Mesodermal cell (in vitro differentiated cells): ENCODE measurements at regions not wholly inside any gene's neighbourhood (a gene's known extent, or its start where the extent isn't known, plus 50 kb on each side); places are given as distances from the start of the nearest gene placed in this dataset.

Experiments used
- H3K27ac ChIP-seq: 2 replicates; pipeline ENCODE4 v1.7.0; 2013; ENCODE audit warnings: mild to moderate bottlenecking, low read depth, low read length, moderate library complexity; ENCODE audit not compliant: severe bottlenecking
- H3K36me3 ChIP-seq: 2 replicates; pipeline ENCODE4 v1.7.1; 2013; ENCODE audit warnings: mild to moderate bottlenecking, low read length, moderate library complexity; ENCODE audit not compliant: control insufficient read depth, insufficient read depth
- H3K4me1 ChIP-seq: one replicate; pipeline ENCODE4 v1.7.1; 2013; ENCODE audit warnings: mild to moderate bottlenecking, low read length; ENCODE audit not compliant: insufficient read depth, control insufficient read depth, poor library complexity, severe bottlenecking
- H3K4me3 ChIP-seq: 2 replicates; pipeline ENCODE4 v1.7.0; 2013; ENCODE audit warnings: low read length, control low read depth, mild to moderate bottlenecking; ENCODE audit not compliant: insufficient read depth, poor library complexity, severe bottlenecking; ENCODE audit errors: extremely low read depth
- H3K9me3 ChIP-seq: 2 replicates; pipeline ENCODE4 v1.7.1; 2013; ENCODE audit warnings: mild to moderate bottlenecking, low read length, moderate library complexity; ENCODE audit not compliant: control insufficient read depth
- WGBS, 2 experiments: methylation state at CpG; one replicate each; pipeline ENCODE4 v1.1.5; 2013; ENCODE audit warnings: missing lambda C conversion rate in 2 of 2; ENCODE audit not compliant: insufficient coverage in 2 of 2; 5-methylcytosine and 5-hydroxymethylcytosine counted together

GRCh38 chr12:46439793-46440511 lies 67.4 kb upstream of the SLC38A2 start:
- Histone ChIP-seq H3K36me3 (no peaks in the 10 kb centered on the region), H3K9me3 (no peaks in the 10 kb centered on the region), H3K4me3 (no peak overlapping the region), H3K27ac (no peak overlapping the region), H3K4me1 (no peaks in the 10 kb centered on the region)
- WGBS, 2 experiments, result 92 to 95% methylated on average over 3 to 4 of the region's 5 CpGs

- Histone ChIP-seq H3K4me3 (no peak overlapping the region), H3K9me3 (no peaks in the 10 kb centered on the region), H3K36me3 (no peaks in the 10 kb centered on the region), H3K27ac (no peak overlapping the region), H3K4me1 (no peaks in the 10 kb centered on the region)
- WGBS, 2 experiments, result 90 to 94% methylated on average over 6 to 7 of the region's 7 CpGs
These were observed 66.2 kb upstream of the SLC38A2 start for GRCh38 chr12:46438719-46439319.

- Histone ChIP-seq H3K27ac (no peak overlapping the region), H3K36me3 (no peaks in the 10 kb centered on the region), H3K9me3 (no peaks in the 10 kb centered on the region), H3K4me3 (no peak overlapping the region), H3K4me1 (no peaks in the 10 kb centered on the region)
- whole genome bisulfite sequencing, 2 experiments, result 95 to 100% methylated on average over 1 to 2 of the region's 4 CpGs
These were observed 65.7 kb upstream of the SLC38A2 start for GRCh38 chr12:46438256-46438655.

GRCh38 chr12:46437469-46437868 lies 64.9 kb upstream of the SLC38A2 start:
- H3K27ac ChIP-seq, result no peak overlapping the region
- no peaks in the 10 kb centered on the region for H3K36me3 ChIP-seq
- H3K9me3 ChIP-seq, result no peaks in the 10 kb centered on the region
- no CpG with 5 or more reads among the region's 2 CpGs for WGBS, 2 experiments
- no peak overlapping the region for H3K4me3 ChIP-seq
- H3K4me1 ChIP-seq, result peaks cover under 1% of the 10 kb centered on the region

- Histone ChIP-seq H3K4me1 (peaks cover 7% of the 10 kb centered on the region), H3K36me3 (no peaks in the 10 kb centered on the region), H3K27ac (no peak overlapping the region), H3K9me3 (no peaks in the 10 kb centered on the region), H3K4me3 (no peak overlapping the region)
- 57% methylated on average over 1 of the region's 3 CpGs; no CpG with 5 or more reads in 1 of the 2 experiments for WGBS, 2 experiments
These were observed 64.2 kb upstream of the SLC38A2 start for GRCh38 chr12:46436747-46437146.

- no peak overlapping the region for H3K27ac ChIP-seq
- peaks cover 15% of the 10 kb centered on the region for H3K4me1 ChIP-seq
- H3K9me3 ChIP-seq, result no peaks in the 10 kb centered on the region
- H3K36me3 ChIP-seq, result no peaks in the 10 kb centered on the region
- H3K4me3 ChIP-seq, result no peak overlapping the region
These were observed 63.1 kb upstream of the SLC38A2 start for GRCh38 chr12:46435625-46436024.

- H3K4me3 ChIP-seq, result no peak overlapping the region
- H3K4me1 ChIP-seq, result peaks cover 20% of the 10 kb centered on the region
These were observed 62.5 kb upstream of the SLC38A2 start for GRCh38 chr12:46435029-46435428.

GRCh38 chr12:46433829-46434228 lies 61.3 kb upstream of the SLC38A2 start:
- WGBS, 2 experiments, result 97 to 98% methylated on average over 3 of the region's 3 CpGs
- H3K9me3 ChIP-seq, result no peaks in the 10 kb centered on the region
- peaks cover 26% of the 10 kb centered on the region for H3K4me1 ChIP-seq
- H3K27ac ChIP-seq, result no peak overlapping the region
- H3K36me3 ChIP-seq, result no peaks in the 10 kb centered on the region
- no peak overlapping the region for H3K4me3 ChIP-seq

More at GRCh38 chr12:46435029-46435428, 62.5 kb upstream of the SLC38A2 start:
- Histone ChIP-seq H3K36me3 (no peaks in the 10 kb centered on the region), H3K27ac (no peak overlapping the region), H3K9me3 (no peaks in the 10 kb centered on the region)

GRCh38 chr12:46432325-46432724 lies 59.8 kb upstream of the SLC38A2 start:
- H3K9me3 ChIP-seq, result no peaks in the 10 kb centered on the region
- no peak overlapping the region for H3K4me3 ChIP-seq
- H3K27ac ChIP-seq, result peak overlapping the region; percentile 85
- H3K4me1 ChIP-seq, result peaks cover 26% of the 10 kb centered on the region
- H3K36me3 ChIP-seq, result no peaks in the 10 kb centered on the region
- no CpG with 5 or more reads among the region's 6 CpGs for WGBS, 2 experiments

- 66 to 75% methylated on average over 1 to 2 of the region's 2 CpGs for WGBS, 2 experiments
- Histone ChIP-seq H3K4me3 (no peak overlapping the region), H3K9me3 (peaks cover 8% of the 10 kb centered on the region), H3K27ac (peak overlapping the region; percentile 92), H3K36me3 (no peaks in the 10 kb centered on the region), H3K4me1 (peaks cover 26% of the 10 kb centered on the region)
These were observed 57.9 kb upstream of the SLC38A2 start for GRCh38 chr12:46430340-46430948.
